Thoracic aorta (tissue), 2 donors: ENCODE measurements at regions not wholly inside any gene's neighbourhood (a gene's known extent, or its start where the extent isn't known, plus 50 kb on each side); places are given as distances from the start of the nearest gene placed in this dataset.

Experiments
- ATAC-seq: fragments of 150-250 bp; one replicate; pipeline ENCODE4 v1.8.0; 2017; ENCODE audit warnings: low read depth; ENCODE audit not compliant: insufficient number of reproducible peaks, low FRiP score
- DNase-seq: peaks from one replicate; pipeline ENCODE4 v3.0.0-alpha.2; 2020; ENCODE audit warnings: low spot score
- H3K27ac ChIP-seq, 2 donors: fragments of 200-600 bp; sonication (generic); 1 replicate in 1 of 2; 2 replicates in 1 of 2; pipeline ENCODE4 v1.5.1; 2016; ENCODE audit warnings: mild to moderate bottlenecking in 2 of 2, moderate library complexity in 2 of 2
- H3K27me3 ChIP-seq: fragments of 200-600 bp; sonication (generic); replicated peaks from 2 replicates; pipeline ENCODE4 v1.6.0; 2016; ENCODE audit warnings: mild to moderate bottlenecking; ENCODE audit not compliant: insufficient read depth
- H3K36me3 ChIP-seq: fragments of 200-600 bp; sonication (generic); one replicate; pipeline ENCODE4 v1.5.1; 2016
- H3K4me1 ChIP-seq, 2 donors: fragments of 200-600 bp; sonication (generic); 1 replicate in 1 of 2; 2 replicates in 1 of 2; pipeline versions ENCODE4 v1.5.1 to v1.6.0; 2016; ENCODE audit warnings: low read depth in 2 of 2, mild to moderate bottlenecking in 1 of 2; ENCODE audit not compliant: control insufficient read depth in 1 of 2
- H3K4me3 ChIP-seq: fragments of 200-600 bp; sonication (generic); 2 replicates; pipeline ENCODE4 v1.5.1; 2016; ENCODE audit warnings: mild to moderate bottlenecking
- H3K9me3 ChIP-seq: fragments of 200-600 bp; sonication (generic); 2 replicates; pipeline ENCODE4 v1.5.1; 2016
- TF ChIP-seq, protein P1 (sequence below): fragments of 200-600 bp; sonication (generic); IDR thresholded peaks from one replicate; pipeline ENCODE4 v1.5.1; 2019; ENCODE audit warnings: antibody characterized with exemption

DNA sequence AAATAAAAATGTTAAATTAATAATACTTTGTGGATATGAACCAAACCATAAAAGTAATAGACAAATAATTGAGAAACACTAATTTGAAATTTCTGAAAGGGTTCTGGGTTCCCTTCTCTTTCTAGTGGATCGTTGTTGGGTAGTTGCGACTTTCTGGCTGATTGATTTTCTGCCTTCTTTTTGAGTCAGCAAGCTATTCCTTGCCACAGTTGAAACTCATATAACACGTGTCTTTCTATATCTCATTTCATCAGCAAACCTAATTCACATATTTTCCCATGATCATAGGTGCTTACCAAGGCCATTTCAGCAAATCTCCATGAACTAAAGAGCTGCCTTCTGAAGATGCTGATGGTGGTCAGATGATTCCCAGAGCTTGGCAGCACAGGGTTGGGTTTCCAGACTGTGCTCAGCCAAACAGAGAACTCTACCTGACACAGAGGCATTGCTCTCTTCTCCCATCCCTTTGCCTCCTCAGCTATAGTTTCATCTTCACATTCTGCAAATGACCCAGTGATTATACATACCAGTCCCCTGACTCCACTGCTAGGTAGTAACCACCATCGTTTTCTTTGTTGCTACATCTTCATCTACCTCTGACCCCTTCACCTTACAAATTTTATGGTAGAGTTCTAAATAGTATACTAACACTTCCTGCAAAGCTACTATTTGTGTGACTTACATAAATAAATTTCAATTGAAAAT lies 383.9 kb upstream of the DPH6 start:
- TF ChIP-seq, protein P1, sequence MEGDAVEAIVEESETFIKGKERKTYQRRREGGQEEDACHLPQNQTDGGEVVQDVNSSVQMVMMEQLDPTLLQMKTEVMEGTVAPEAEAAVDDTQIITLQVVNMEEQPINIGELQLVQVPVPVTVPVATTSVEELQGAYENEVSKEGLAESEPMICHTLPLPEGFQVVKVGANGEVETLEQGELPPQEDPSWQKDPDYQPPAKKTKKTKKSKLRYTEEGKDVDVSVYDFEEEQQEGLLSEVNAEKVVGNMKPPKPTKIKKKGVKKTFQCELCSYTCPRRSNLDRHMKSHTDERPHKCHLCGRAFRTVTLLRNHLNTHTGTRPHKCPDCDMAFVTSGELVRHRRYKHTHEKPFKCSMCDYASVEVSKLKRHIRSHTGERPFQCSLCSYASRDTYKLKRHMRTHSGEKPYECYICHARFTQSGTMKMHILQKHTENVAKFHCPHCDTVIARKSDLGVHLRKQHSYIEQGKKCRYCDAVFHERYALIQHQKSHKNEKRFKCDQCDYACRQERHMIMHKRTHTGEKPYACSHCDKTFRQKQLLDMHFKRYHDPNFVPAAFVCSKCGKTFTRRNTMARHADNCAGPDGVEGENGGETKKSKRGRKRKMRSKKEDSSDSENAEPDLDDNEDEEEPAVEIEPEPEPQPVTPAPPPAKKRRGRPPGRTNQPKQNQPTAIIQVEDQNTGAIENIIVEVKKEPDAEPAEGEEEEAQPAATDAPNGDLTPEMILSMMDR = no peak
- DNase-seq = no peak

DNA sequence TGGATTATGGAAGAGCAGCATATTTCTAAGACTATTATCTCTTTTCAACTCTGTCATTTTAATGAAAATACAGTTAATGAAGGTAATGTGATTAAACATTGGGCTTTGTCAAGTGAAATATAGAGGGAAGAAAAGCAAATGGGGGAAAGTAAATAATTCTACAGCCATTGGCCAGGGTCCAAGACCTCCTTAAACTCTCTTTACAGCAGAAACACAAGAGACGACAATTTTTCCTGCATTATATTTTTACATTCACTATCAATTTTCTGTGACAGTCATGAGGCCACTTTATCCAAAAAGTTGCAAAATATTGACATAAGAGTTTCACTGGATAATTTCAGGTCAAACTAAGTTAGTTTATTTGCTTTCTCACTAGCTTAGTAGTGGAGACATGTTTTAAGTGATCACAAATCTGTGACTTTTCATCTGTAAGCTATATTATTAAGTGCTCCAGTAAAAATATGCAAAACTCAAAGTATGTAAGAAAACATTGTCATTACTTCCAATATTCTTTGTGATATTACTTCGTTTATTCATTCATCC lies 385.9 kb upstream of the DPH6 start:
- DNase-seq (no peak), ATAC-seq (no peak)
- H3K27me3 ChIP-seq = no peaks in the 10 kb centered on the region
- no peaks in the 10 kb centered on the region for H3K9me3 ChIP-seq
- no peaks in the 10 kb centered on the region for H3K4me1 ChIP-seq
- TF ChIP-seq, protein P1 = no peak
- H3K4me3 ChIP-seq = no peak overlapping the region
- H3K27ac ChIP-seq = no peak overlapping the region
- H3K36me3 ChIP-seq = no peaks in the 10 kb centered on the region

More for the DNA sequence above, 383.9 kb upstream of the DPH6 start:
- H3K36me3 ChIP-seq = no peaks in the 10 kb centered on the region
- H3K27me3 ChIP-seq = no peaks in the 10 kb centered on the region
- H3K9me3 ChIP-seq = no peaks in the 10 kb centered on the region
- no peak overlapping the region for H3K27ac ChIP-seq
- ATAC-seq = no peak
- H3K4me1 ChIP-seq = no peaks in the 10 kb centered on the region
- H3K4me3 ChIP-seq = no peak overlapping the region

DNA sequence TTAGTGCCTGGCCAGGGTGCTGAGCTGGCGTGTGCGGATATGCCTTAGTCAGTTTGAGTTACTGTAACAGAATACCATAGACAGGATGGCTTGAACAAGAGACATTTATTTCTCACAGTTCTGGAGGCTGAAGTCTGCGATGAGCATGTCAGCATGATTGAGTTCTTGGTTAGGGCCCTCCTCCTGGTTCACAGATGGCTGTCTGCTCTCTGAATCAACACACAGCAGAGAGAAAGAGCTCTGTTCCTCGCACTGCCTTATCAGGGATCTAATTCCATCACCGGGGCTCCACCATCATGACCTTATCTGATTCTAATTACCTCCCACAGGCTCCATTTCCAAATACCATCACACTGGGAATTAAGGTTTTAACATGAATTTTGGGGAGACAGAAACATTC lies 386.6 kb upstream of the DPH6 start:
- H3K27ac ChIP-seq = no peak overlapping the region
- H3K27me3 ChIP-seq = no peaks in the 10 kb centered on the region
- no peaks in the 10 kb centered on the region for H3K9me3 ChIP-seq
- ATAC-seq = no peak
- no peaks in the 10 kb centered on the region for H3K36me3 ChIP-seq
- no peak for DNase-seq
- no peak overlapping the region for H3K4me3 ChIP-seq
- TF ChIP-seq, protein P1 = no peak
- H3K4me1 ChIP-seq = no peaks in the 10 kb centered on the region

DNA sequence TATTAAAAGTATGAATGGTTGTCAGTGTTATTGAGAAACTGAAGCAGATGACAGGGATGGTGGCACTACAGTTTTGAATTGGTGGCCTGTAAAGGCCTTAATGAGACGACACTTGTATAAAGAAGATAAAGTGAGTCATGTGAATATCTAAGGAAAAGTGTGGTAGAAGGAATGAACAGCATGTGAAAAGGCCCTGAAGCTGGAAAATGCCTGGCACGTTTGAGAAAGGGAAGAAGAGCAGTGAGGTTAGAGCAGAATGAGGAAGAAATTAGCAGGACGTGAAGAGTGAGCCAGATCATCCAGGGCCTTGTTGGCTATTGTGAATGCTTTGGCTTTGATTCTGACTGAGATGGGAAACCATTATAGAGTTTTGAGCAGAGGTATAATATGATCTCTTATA lies 387.6 kb upstream of the DPH6 start:
- ATAC-seq = no peak
- Histone ChIP-seq H3K27ac (no peak overlapping the region), H3K27me3 (no peaks in the 10 kb centered on the region), H3K4me1 (no peaks in the 10 kb centered on the region), H3K4me3 (no peak overlapping the region), H3K36me3 (no peaks in the 10 kb centered on the region), H3K9me3 (no peaks in the 10 kb centered on the region)
- TF ChIP-seq, protein P1 = no peak
- DNase-seq = no peak

DNA sequence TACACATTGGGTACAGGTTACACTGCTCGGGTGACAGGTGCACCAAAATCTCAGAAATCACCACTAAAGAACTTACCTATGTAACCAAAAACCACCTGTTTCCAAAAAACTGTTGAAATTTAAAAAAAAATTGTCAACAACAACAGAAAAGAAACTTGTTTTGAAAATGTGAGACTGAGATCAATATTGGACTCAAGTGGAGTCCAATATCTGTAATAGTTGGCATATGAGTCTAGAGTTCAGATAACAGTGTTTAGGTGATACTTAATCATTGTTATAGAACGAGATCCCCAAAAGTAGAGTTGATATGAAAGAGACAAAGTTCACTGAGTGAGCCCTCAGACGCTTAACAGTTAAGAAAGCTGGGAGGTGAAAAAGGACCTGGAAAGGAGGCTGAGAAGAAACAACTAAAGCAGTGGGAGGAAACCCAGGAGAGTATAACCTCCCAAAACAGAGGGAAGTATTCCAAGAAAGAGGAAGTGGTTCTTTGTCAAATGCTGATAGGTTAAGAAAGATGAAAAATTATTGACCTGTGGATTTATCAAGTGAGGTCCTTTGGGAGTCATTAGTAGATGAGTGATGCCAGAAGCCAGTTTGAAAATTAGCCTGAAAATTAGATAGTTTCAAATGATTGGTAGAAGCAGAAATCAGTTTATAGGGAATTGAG lies 388.6 kb upstream of the DPH6 start:
- Histone ChIP-seq H3K4me3 (no peak overlapping the region), H3K27ac (no peak overlapping the region), H3K27me3 (no peaks in the 10 kb centered on the region), H3K4me1 (no peaks in the 10 kb centered on the region), H3K9me3 (no peaks in the 10 kb centered on the region), H3K36me3 (no peaks in the 10 kb centered on the region)
- TF ChIP-seq, protein P1 = no peak
- DNase-seq = no peak
- ATAC-seq = no peak
